Thyroid gland (tissue), 4 donors: ENCODE measurements at regions not wholly inside any gene's neighbourhood (a gene's known extent, or its start where the extent isn't known, plus 50 kb on each side); places are given as distances from the start of the nearest gene placed in this dataset.

Experiments
- CTCF ChIP-seq, 6 experiments: fragments of 200-600 bp in 3 of 6; fragments of 450-650 bp in 3 of 6; sonication (generic) in 3 of 6; IDR thresholded peaks; one replicate each; pipeline ENCODE4 v1.5.1; 2016 to 2019; ENCODE audit warnings: antibody characterized with exemption in 6 of 6, mild to moderate bottlenecking in 2 of 6, inconsistent platforms in 1 of 6, moderate library complexity in 1 of 6
- POLR2A ChIP-seq, 2 donors: fragments of 450-650 bp; IDR thresholded peaks; one replicate each; pipeline ENCODE4 v1.6.1; 2017; ENCODE audit warnings: antibody characterized with exemption in 2 of 2, mild to moderate bottlenecking in 2 of 2, moderate library complexity in 1 of 2

GRCh38 chr6:169881398-169881797, 130.0 kb downstream of the ERMARD start:
- no peak for TF ChIP-seq CTCF (IDR thresholded peaks at IDR 0.05)
- no peak for TF ChIP-seq POLR2A (IDR thresholded peaks at IDR 0.05)
